HCT116 (cell line): ENCODE measurements at regions not wholly inside any gene's neighbourhood (a gene's known extent, or its start where the extent isn't known, plus 50 kb on each side); places are given as distances from the start of the nearest gene placed in this dataset.

Experiments
- ATAC-seq: fragments of 200-7000 bp; cut with Tn5 transposase; 2 replicates; pipeline ENCODE4 v1.9.1; 2020; ENCODE audit warnings: mild to moderate bottlenecking, moderate library complexity
- BruUV-seq: library from RNA; stranded (reverse); fragments of 400-500 nt; replicated peaks from 2 replicates; lab custom pipeline; 2021; lab: Mats Ljungman, UMichigan
- CTCF ChIA-PET: fragments of 300-600 bp; sonication (Branson Sonifier 250); formaldehyde crosslinking; loops from one replicate; lab custom pipeline; 2021; ENCODE audit warnings: antibody characterized with exemption; lab: Charles Lee
- POLR2A ChIA-PET: fragments of 300-600, 350-600 bp; sonication (Branson Sonifier 250); formaldehyde crosslinking; loops from one replicate; lab custom pipeline; 2021; ENCODE audit warnings: antibody characterized with exemption; lab: Charles Lee
- RAD21 ChIA-PET, 2 experiments: fragments of 300-600 bp; sonication (Branson Sonifier 250); formaldehyde crosslinking; loops; one replicate each; lab custom pipeline; 2023; ENCODE audit warnings: low total read pairs in 2 of 2; ENCODE audit not compliant: uncharacterized antibody in 2 of 2, unreplicated experiment in 2 of 2, low non-redundant PET in 1 of 2; lab: Charles Lee
- DNase-seq: peaks from one replicate; pipeline ENCODE4 v3.0.0-alpha.2; 2010; ENCODE audit warnings: low read depth, low spot score
- H2AFZ ChIP-seq: fragments of 200-600 bp; shearing (Covaris generic), sonication (generic); 2 replicates; pipeline ENCODE4 v1.6.1; 2017; ENCODE audit warnings: low read depth, mixed run types, mixed read lengths, antibody characterized with exemption, low read length; ENCODE audit not compliant: poor library complexity, severe bottlenecking
- H3K27ac ChIP-seq: 2 replicates; pipeline ENCODE4 v1.5.1; 2012; ENCODE audit warnings: low read depth, low read length
- H3K27me3 ChIP-seq: fragments of 200-600 bp; sonication (generic); 2 replicates; pipeline ENCODE4 v1.6.1; 2016; ENCODE audit warnings: mixed run types, low read length, mixed read lengths; ENCODE audit not compliant: insufficient read depth
- H3K36me3 ChIP-seq, 2 experiments: fragments of 200-500 bp in 1 of 2; fragments of 200-600 bp in 1 of 2; sonication (Bioruptor generic) in 1 of 2; sonication (generic) in 1 of 2; 2 replicates each; pipeline versions ENCODE4 v1.5.1 to v1.6.1; 2014 to 2016; ENCODE audit warnings: low read length in 2 of 2, inconsistent platforms in 1 of 2, mixed read lengths in 1 of 2, mixed run types in 1 of 2; ENCODE audit not compliant: insufficient read depth in 2 of 2, control insufficient read depth in 1 of 2
- H3K4me1 ChIP-seq, 2 experiments: fragments of 200-600 bp in 1 of 2; sonication (generic) in 1 of 2; 2 replicates each; pipeline versions ENCODE4 v1.5.1 to v1.6.1; 2012 to 2017; ENCODE audit warnings: low read length in 2 of 2, inconsistent platforms in 1 of 2, mild to moderate bottlenecking in 1 of 2, mixed read lengths in 1 of 2, mixed run types in 1 of 2, moderate library complexity in 1 of 2; ENCODE audit not compliant: insufficient read depth in 2 of 2, control insufficient read depth in 1 of 2
- H3K4me2 ChIP-seq: fragments of 200-600 bp; sonication (generic); 2 replicates; pipeline ENCODE4 v1.6.1; 2017; ENCODE audit warnings: mixed run types, low read length, mixed read lengths
- H3K4me3 ChIP-seq, 2 experiments: fragments of 200-600 bp in 1 of 2; sonication (generic) in 1 of 2; replicated peaks in 1 of 2; 2 replicates each; pipeline ENCODE4 v1.5.1; 2011 to 2016; ENCODE audit warnings: low read length in 2 of 2, control low read depth in 1 of 2, low read depth in 1 of 2, mild to moderate bottlenecking in 1 of 2, mixed read lengths in 1 of 2, mixed run types in 1 of 2
- H3K79me2 ChIP-seq: fragments of 200-600 bp; sonication (generic); 2 replicates; pipeline ENCODE4 v1.6.1; 2017; ENCODE audit warnings: mild to moderate bottlenecking, mixed run types, low read length, moderate library complexity, mixed read lengths; ENCODE audit not compliant: insufficient read depth
- H3K9ac ChIP-seq: fragments of 200-600 bp; sonication (generic); 2 replicates; pipeline ENCODE4 v1.6.1; 2016; ENCODE audit warnings: low read length, mixed read lengths
- H3K9me2 ChIP-seq: fragments of 200-600 bp; sonication (generic), shearing (Covaris generic); 2 replicates; pipeline ENCODE4 v1.6.1; 2017; ENCODE audit warnings: mixed run types, mild to moderate bottlenecking, moderate library complexity; ENCODE audit not compliant: insufficient read depth
- H3K9me3 ChIP-seq, 2 experiments: fragments of 200-500 bp in 1 of 2; fragments of 200-600 bp in 1 of 2; sonication (Bioruptor generic) in 1 of 2; sonication (generic) in 1 of 2; 2 replicates each; pipeline ENCODE4 v1.6.1; 2014 to 2017; ENCODE audit warnings: low read length in 2 of 2, mixed read lengths in 2 of 2, inconsistent platforms in 1 of 2, low read depth in 1 of 2, mild to moderate bottlenecking in 1 of 2, mixed run types in 1 of 2, moderate library complexity in 1 of 2; ENCODE audit not compliant: control insufficient read depth in 1 of 2, insufficient read depth in 1 of 2
- H4K20me1 ChIP-seq: fragments of 200-600 bp; sonication (generic), shearing (Covaris generic); 2 replicates; pipeline ENCODE4 v1.6.1; 2017; ENCODE audit warnings: mixed run types, mild to moderate bottlenecking, moderate library complexity; ENCODE audit not compliant: insufficient read depth
- ATF3 ChIP-seq: IDR thresholded peaks from 2 replicates; pipeline ENCODE4 v1.6.1; 2012
- CEBPB ChIP-seq: IDR thresholded peaks from 2 replicates; pipeline ENCODE4 v1.6.1; 2012; ENCODE audit warnings: low read depth
- CTCF ChIP-seq, 3 experiments: fragments of 200-600 bp in 1 of 3; sonication (generic) in 1 of 3; IDR thresholded peaks in 2 of 3; conservative IDR thresholded peaks in 1 of 3; 2 replicates each; pipeline ENCODE4 v1.5.1; 2012 to 2017; ENCODE audit warnings: low read depth in 2 of 3, low read length in 2 of 3, antibody characterized with exemption in 1 of 3, borderline replicate concordance in 1 of 3, control low read depth in 1 of 3, mild to moderate bottlenecking in 1 of 3, mixed read lengths in 1 of 3, mixed run types in 1 of 3, moderate library complexity in 1 of 3; ENCODE audit not compliant: insufficient read depth in 1 of 3
- ELF1 ChIP-seq: IDR thresholded peaks from 2 replicates; pipeline ENCODE4 v1.6.1; 2012; ENCODE audit warnings: low read depth, borderline replicate concordance
- EZH2 ChIP-seq: fragments of 200-600 bp; sonication (generic); IDR thresholded peaks from 2 replicates; pipeline ENCODE4 v1.6.1; 2017; ENCODE audit warnings: antibody characterized with exemption, mixed run types
- EZH2phosphoT487 ChIP-seq: fragments of 200-600 bp; IDR thresholded peaks from 2 replicates; pipeline ENCODE4 v1.6.1; 2018; ENCODE audit warnings: antibody characterized with exemption, borderline replicate concordance
- FOSL1 ChIP-seq: IDR thresholded peaks from 2 replicates; pipeline ENCODE4 v1.6.1; 2012; ENCODE audit warnings: low read depth
- JUND ChIP-seq: IDR thresholded peaks from 2 replicates; pipeline ENCODE4 v1.6.1; 2012
- POLR2AphosphoS5 ChIP-seq: IDR thresholded peaks from 2 replicates; pipeline ENCODE4 v1.6.1; 2011; ENCODE audit warnings: mild to moderate bottlenecking, low read depth, low read length, moderate library complexity
- RAD21 ChIP-seq: IDR thresholded peaks from 2 replicates; pipeline ENCODE4 v1.6.1; 2012; ENCODE audit warnings: low read depth, mild to moderate bottlenecking
- REST ChIP-seq: IDR thresholded peaks from 2 replicates; pipeline ENCODE4 v1.6.1; 2012; ENCODE audit warnings: low read depth
- SIN3A ChIP-seq: IDR thresholded peaks from 2 replicates; pipeline ENCODE4 v1.6.1; 2012; ENCODE audit warnings: low read depth
- TCF7L2 ChIP-seq: IDR thresholded peaks from 2 replicates; pipeline ENCODE4 v1.7.0; 2011; ENCODE audit warnings: borderline replicate concordance, inconsistent platforms; ENCODE audit not compliant: insufficient read depth, insufficient read length; ENCODE audit errors: extremely low read depth
- YY1 ChIP-seq: IDR thresholded peaks from 2 replicates; pipeline ENCODE4 v1.6.1; 2011; ENCODE audit warnings: low read length, low read depth, moderate library complexity, mild to moderate bottlenecking; ENCODE audit not compliant: insufficient replicate concordance; ENCODE audit errors: extremely low read depth
- ZBTB33 ChIP-seq: IDR thresholded peaks from 2 replicates; pipeline ENCODE4 v1.6.1; 2011; ENCODE audit warnings: mild to moderate bottlenecking, low read length, moderate library complexity; ENCODE audit not compliant: insufficient replicate concordance; ENCODE audit errors: extremely low read depth
- ZFX ChIP-seq: fragments of 450-650 bp; IDR thresholded peaks from 2 replicates; pipeline ENCODE4 v1.6.1; 2017
- ZNF274 ChIP-seq: fragments of 200-500 bp; sonication (Bioruptor generic); IDR thresholded peaks from 2 replicates; pipeline ENCODE4 v1.6.1; 2014; ENCODE audit warnings: mild to moderate bottlenecking, low read depth, low read length, inconsistent platforms
- intact Hi-C: fragments of 100-400 bp; cut with micrococcal nuclease; formaldehyde crosslinking; loops from 2 replicates; pipeline ENCODE4 v1.10.0; 2022

- no peak for ATAC-seq
- CTCF ChIA-PET = interaction anchor here (0.7 kb wide), 1 partner anchor 213 kb away, joined by 3 read pairs; no protein-coding TSS in a partner anchor
- no peak for TF ChIP-seq JUND
- TF ChIP-seq ELF1 = no peak
- no peak for TF ChIP-seq TCF7L2
- no peak for TF ChIP-seq ATF3
- no peak for TF ChIP-seq YY1
- no peak for TF ChIP-seq EZH2phosphoT487
- no peak for TF ChIP-seq CEBPB
- no peak for TF ChIP-seq EZH2
- no peak for TF ChIP-seq RAD21
- no peak for TF ChIP-seq FOSL1
- no peak for TF ChIP-seq REST
- no peak for TF ChIP-seq CTCF (IDR thresholded peaks at IDR 0.05 in 2 of 3, conservative IDR thresholded peaks at IDR 0.05 in 1 of 3; ENCODE audit: borderline replicate concordance in 1 of 3, insufficient read depth in 1 of 3, low read depth in 2 of 3, low read length in 2 of 3)
- no peak for TF ChIP-seq ZNF274
- TF ChIP-seq ZBTB33 = no peak
- no peak for TF ChIP-seq SIN3A
- TF ChIP-seq ZFX = no peak
- TF ChIP-seq POLR2AphosphoS5 = no peak
- Histone ChIP-seq H2AFZ (no peak overlapping the region), H3K27me3 (no peaks in the 10 kb centered on the region), H3K4me1 (peaks cover 37 to 66% of the 10 kb centered on the region in 2 experiments), H3K36me3 (no peaks in the 10 kb centered on the region), H3K79me2 (no peaks in the 10 kb centered on the region), H3K4me3 (no peak overlapping the region), H4K20me1 (no peaks in the 10 kb centered on the region), H3K9me2 (no peaks in the 10 kb centered on the region), H3K4me2 (no peak overlapping the region), H3K9ac (no peak overlapping the region), H3K27ac (no peak overlapping the region), H3K9me3 (no peaks in the 10 kb centered on the region)
- intact Hi-C loops = loop anchor here (10.0 kb wide), 1 partner anchor 781 kb away; no protein-coding TSS in a partner anchor
- POLR2A ChIA-PET = no interaction called here
- BruUV-seq = no TSS peak
- DNase-seq = no peak
- RAD21 ChIA-PET = no interaction called here
These were observed 211.0 kb downstream of the FOXA2 start for GRCh38 chr20:22373164-22373895.
